OCI-M2 (cell line): ENCODE measurements at regions not wholly inside any gene's neighbourhood (a gene's known extent, or its start where the extent isn't known, plus 50 kb on each side); places are given as distances from the start of the nearest gene placed in this dataset.
"Not testable (repeated sequence)": the region's sequence is repeated elsewhere in the genome, so short reads cannot be mapped to it uniquely, and the experiment has no call there.

Source experiments
- DNase-seq: peaks from one replicate; lab custom pipeline; 2025; ENCODE audit not compliant: unreplicated experiment; lab: John Stamatoyannopoulos, UW

DNA sequence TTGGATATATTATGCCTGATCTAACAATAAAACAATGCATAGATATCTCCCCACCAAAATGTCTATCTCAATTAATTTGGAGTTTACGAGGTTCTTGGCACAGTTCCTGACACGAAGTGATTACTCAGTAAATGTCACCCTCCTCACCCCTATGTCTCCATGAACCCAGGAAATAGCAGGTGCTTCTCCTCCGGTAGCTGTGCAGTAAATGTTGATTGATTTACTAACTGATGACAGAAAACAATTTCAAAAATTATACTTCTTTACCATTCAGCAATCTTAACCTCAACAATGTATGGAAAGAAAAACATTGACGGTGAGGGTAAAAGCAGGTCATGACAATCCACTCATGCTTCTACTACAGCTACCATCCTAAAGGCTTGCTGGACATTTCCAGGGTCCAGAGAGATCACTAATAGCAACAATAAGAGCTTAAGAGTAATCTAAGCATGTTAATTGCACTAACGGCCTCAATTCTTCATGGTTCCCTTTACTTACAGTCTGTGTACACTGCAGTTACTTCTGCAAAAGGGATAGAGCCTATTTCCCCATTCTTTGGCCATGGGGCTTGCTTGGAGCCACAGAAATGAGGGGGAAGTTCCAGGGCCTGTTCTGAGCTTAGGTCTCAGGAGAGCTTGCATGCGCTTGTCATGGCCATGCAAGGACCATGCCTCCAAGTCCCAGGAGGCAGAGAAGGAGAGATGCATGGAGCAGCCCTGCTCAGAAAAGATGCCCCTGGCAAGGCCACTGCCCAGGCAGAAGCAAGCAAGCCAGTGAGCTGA is 222.6 kb downstream of the ATP6V0E2 start:
- not testable (repeated sequence) for DNase-seq

DNA sequence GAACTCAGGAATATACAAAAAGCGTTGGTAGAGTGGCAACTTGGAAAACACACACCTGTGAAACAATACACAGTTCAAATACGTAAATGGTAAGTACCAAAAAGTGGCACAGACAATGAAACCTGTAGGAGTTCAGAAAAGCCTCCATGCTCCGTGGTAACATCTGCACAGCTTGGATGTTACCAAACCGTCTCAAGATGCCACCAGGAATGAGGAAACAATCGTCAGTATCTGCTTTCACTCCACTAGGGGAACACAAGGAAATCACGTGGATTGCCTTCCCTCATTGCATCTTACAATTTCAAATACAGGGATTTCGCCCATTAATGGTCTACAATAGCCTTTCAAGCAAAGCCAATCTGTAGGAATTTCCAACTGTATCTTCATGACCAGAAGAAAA is 224.6 kb upstream of the LRRC61 start:
- DNase-seq, result not testable (repeated sequence)

DNA sequence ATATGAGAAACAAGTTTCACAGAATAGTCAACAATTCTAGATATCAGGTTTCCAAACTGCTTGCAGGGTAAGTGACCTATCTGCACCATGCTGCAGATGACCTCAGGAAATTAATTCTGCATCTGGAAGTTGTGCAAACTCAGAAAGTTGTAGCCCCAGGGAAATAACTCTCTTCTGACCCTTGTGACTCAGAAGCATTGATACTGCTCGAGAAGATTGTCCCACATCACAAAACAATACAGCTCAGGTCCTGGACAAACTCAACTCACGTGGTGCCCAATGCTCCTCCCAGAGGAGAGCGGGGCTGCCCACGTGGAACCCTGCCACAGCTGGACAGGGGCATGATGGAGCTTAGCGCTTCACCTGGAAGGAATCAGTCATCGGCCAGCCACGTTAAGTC is 221.9 kb upstream of the LRRC61 start:
- DNase-seq, result not testable (repeated sequence)

DNA sequence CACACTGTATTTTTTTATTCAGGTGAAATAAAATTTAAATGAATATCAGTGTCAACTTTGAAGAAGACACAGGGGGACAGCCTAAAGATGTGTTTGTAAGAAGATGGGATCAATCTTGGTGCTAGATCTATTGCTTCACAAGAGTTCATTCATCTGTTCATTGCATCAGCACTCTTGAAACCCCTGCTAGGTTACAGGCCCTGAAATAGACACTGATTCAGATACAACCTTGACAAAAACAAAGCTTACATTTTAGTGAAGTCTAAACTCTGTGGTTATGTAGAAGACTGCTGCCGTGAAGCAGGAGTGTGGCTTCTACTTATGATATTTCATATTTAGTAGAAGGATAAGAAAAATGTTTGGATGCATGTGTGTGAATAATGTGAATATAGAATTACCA is 215.9 kb upstream of the LRRC61 start:
- DNase-seq, result not testable (repeated sequence)

DNA sequence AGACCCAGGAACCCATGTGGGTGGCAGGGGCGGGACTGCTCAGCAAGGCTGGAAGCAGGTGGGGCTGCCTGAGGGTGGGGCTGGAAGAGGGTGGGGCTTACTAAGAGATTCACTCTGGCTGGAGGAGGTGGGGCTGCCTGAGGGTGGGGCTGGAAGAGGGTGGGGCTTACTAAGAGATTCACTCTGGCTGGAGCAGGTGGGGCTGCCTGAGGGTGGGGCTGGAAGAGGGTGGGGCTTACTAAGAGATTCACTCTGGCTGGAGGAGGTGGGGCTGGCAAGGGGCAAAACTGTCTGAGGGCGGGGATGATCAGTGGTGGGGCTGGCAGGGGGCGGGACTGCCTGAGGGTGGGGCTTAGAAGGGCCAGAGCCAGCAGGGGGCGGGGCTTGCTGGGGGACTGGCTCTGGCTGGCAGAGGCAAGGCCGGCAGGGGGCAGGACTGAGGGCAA is 212.8 kb upstream of the LRRC61 start:
- not testable (repeated sequence) for DNase-seq

DNA sequence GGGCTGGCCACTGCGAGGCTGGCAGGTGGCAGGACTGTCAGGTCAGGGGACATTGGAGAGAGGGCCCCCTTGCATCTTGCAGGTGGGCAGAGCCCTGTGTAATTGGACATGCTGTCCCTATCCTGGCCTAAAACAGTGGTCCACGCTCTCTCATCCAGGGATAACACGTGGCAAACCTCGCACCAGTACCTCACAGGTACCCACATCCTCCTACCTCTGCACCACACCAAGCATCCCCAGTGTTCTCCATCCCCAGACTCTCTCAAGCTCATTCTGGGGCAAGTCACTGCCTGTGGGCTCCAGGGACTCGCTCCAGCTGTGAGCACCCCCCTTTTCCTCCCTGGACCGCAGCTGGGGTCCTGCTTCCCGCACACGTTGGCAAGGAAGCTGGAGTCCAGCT is 212.3 kb upstream of the LRRC61 start:
- not testable (repeated sequence) for DNase-seq

DNA sequence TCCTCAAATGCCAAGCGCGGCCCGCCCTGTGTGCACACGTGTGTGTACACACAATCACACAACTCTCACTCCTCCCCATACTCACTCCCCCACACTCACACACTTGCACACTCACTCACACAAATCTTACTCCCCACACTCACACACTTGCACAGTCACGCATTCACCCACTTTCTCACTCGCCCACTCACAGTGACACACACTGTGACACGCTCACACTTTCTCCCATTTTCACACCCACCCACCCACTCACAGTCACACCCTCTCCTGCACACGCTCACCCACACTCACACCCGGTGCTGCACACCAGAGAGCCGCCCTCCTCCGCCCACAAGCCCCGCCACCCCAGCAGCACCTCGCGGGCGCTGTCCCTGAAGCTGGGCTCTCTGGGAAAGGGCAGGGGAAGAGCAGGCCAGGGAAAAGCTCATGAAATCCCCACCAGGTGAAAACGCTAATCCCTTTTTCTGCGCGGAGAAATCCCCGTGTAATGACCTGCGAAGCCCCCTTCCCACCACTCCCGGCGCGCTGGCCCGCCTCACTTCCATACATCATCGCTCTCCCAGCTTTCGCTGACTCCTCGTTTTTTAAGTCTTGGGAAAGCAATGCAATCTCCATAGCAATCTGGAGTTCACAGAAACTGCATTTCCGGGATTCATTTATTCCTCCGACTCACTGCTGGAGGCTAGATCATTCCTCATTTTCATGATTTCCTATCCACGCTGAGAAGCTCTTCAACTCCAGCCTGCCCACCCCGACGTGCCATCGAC is 211.6 kb upstream of the LRRC61 start:
- not testable (repeated sequence) for DNase-seq

DNA sequence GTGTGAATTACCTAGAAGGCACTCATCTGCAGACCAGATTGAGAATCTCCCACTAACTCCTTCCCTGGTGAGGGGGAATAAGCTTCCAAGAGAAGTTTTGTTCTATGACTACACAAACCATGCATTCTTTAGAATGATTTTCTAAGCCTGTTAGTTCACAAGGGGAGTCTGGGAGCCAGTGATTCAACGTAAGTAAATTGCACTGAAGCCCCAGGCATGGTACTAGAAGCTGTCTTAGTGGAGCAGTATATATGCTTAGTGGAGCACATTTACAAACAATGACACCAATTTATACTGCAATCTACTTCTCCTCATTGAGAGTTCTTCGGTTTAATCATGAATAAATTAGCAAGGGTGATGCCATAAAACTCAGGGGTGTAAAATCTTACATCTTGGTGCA is 209.9 kb upstream of the LRRC61 start:
- DNase-seq, result not testable (repeated sequence)

DNA sequence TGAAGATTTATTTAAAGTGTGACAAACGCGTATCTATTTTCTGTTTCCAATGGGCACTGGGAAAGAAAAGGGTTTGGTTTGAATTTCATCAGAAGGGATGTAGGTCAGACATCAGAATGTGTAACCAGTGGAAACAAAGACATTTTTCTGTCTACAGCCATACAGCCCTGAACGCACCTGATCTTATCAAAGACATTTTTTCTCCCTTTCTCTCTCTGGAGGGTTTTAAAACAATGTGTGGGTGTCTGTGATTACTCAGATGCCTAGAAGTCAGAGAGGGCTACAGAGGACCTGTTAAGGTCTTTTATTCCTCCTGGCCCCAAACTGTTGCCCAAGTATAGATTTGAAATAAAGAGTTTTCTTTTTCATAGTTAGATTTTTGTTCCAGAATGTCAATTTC is 208.6 kb upstream of the LRRC61 start:
- not testable (repeated sequence) for DNase-seq

DNA sequence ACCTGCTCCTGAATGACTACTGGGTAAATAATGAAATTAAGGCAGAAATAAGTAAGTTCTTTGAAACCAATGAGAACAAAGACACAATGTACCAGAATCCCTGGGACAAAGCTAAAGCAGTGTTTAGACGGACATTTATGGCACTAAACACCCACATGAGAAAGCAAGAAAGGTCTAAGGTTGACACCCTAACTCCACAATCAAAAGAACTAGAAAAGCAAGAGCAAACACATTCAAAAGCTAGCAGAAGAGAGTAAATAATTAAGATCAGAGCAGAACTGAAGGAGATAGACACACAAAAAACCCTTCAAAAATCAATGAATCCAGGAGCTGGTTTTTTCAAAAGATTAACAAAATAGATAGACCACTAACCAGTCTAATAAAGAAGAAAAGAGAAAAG is 203.2 kb upstream of the LRRC61 start:
- not testable (repeated sequence) for DNase-seq

DNA sequence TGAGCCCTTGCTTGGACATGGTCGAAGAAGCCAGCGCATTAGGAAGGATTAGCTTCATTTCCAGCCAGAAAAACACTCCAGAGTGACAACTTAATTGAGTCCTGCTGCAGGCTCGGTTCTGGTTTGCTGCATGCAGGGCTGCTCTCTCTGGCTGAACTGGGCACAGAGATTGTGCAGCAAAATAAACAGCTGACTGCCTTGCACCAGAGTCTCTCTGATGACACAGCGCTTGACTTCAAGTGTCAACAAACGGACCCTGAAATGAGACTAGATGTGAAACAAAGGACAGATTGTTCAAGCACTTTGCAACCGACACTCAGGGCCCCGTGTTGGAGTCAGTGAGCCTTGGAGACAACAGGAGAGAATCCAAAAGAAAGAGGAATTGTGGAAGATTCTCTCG is 197.3 kb upstream of the LRRC61 start:
- DNase-seq, result not testable (repeated sequence)

DNA sequence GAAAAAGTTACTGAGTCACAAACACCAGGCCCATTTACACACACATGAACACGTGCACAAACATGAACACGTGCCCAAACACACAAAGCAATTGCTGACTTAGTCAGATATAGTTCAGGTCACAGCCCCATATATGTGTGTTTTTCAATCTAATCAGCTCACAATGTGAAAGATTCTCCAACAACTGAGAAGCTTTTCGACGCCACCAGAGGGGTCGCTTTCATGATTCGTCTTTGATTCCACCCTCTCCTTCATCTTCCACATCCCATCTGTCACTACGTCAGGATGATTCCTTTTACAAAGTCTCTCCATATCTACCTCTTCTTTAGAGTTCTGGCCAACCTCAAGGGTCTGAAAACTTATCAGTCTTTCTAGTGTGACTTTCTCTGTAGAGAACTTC is 188.7 kb upstream of the LRRC61 start:
- DNase-seq, result not testable (repeated sequence)

DNA sequence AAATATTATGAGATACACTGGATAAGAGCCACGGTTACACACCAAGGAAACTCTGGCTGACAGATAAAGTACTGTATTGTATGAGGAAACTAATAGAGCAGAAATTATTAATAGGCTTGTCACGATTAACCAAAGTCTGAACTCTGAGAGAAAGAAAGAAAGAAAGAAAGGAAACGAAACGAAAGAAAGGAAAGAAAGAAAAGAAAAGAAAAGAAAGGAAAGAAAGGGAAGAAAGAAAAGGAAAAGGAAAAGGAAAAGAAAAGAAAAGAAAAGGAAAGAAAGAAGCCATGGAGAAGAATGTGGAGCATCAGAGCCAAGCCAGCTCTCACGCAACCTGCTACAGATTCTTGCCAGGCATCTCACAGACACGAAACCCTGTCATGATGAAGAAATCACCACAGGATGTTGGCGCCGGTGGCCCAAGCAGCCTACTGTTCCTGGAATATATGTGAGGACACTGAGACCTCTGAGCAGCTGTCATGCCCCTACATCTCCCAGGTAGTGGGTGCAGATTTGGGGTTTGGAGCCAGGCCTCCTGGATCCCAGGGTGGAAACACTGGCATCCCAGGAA is 187.4 kb upstream of the LRRC61 start:
- not testable (repeated sequence) for DNase-seq

DNA sequence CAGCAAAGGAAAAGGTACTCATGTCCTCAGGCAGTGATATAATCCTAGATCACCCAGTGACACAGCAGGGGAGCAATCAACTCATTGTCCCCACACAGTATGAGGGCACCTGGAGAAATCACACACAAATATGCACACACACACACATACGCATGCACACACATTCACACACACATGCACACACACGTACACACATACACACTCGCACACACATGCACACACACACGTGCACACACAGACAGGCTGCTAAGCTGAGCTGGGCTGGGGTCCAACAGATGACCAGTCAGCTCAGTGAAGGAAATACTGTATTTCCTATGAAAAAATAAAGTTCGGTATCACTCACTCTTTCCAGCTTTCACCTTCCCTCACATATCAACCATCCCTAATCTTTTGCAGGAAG is 183.3 kb upstream of the LRRC61 start:
- DNase-seq, result not testable (repeated sequence)

DNA sequence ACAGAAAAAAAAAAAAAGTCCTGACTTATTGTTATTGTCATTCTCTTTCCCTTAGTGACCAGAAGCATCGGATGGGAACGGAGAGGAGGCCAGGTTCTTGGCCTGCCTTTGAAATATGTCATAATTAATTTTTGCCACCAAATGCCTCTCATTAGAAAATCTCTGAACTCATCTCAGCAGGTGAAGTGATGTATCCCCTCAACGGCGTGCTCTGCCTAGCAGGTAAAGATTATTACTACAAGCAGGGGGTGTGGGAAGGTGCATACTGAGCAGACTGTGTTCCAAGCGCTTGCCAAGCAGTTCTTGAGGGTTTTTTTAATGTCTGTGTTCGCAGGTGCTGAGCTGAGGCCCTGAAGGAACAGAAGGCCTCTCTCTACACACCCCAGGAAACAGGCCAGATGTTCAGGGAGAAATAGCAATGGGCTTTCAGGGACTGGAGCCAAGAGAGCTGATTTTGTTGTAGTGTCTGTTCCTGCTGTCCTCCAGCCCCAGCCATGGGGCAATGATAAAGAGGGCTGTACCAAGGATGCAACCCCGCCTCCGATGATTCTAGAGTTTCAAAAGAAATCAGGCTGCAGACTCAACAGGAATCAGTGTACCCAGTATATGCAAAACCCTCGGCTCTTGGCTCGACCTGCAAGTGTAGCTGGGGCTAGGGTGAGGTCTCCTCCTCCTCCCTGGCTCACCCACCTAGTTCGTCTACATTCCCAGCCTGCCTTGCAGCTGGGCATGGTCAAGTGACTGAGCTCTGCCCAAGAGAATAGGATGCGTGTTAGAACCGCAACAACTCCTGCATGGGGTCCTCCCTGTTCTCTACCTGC is 181.4 kb upstream of the LRRC61 start:
- not testable (repeated sequence) for DNase-seq

DNA sequence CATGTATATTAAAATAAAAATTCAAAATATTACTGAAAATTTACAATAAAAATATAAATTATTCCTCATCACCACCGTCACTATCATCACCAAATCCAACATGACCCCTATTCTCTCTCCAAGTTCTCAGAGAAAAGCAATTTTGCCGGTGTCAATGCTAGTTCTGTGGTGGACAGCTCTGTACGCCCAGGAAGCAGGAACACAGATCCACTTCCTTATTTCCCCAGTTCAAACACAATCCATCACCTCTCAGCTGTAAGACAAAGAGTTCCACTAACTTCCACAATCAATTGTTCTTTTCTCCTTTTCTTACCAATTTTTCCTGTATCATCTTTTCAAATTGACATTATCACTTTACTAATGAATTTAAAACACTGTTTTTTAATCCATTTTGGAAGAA is 177.0 kb upstream of the LRRC61 start:
- not testable (repeated sequence) for DNase-seq

DNA sequence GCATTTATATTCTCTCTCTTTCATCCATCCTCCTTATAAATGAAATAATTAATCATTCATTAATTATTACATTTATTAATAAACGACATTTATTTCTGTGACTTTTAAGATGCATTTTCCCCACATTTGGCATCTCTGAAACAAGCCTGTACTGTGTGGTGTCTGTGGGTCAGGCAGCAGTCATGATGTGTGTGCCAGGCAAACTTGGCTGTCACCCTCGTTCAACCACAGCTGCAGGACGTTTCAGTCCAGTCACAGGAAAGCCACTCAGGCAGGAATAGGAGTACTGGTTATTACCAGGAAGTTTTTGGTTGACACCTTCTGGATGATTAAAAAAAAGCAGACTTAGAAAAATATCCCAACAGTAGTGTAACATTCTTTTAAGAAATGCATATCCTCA is 175.6 kb upstream of the LRRC61 start:
- not testable (repeated sequence) for DNase-seq

DNA sequence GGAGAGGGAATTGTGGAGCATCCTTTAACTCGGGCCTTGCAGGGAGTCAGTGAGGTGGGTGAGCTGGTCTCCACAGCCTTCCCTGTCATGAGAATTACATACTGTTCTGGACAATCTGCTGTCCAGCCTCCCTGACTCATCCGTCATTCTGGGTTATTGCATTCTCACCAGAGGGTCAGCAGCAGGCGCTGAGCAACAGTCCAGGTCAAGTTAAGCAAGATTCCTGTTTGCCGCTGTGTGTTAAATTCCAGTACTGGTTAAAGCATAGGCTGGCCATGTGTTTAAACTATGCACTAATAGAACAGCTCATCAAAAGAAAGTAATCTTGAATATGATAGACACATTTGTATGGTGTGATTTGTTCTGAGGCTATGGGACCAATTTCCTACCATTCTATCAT is 167.1 kb upstream of the LRRC61 start:
- not testable (repeated sequence) for DNase-seq

DNA sequence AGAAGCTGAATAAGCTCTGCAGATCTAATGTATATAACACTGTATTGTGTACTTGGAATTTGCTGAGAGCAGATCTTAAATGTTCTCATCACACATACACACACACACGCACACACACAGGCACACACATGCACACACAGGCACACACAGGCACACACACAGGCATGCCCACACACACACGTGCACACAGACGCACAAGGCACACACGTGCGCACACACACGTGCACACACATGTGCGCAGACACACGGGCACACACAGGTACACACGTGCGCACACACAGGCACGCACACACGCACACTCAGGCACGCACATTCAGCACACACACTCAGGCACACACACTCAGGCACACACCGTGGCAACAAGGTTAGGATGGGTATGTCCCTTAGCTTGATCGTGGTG is 164.5 kb upstream of the LRRC61 start:
- not testable (repeated sequence) for DNase-seq

DNA sequence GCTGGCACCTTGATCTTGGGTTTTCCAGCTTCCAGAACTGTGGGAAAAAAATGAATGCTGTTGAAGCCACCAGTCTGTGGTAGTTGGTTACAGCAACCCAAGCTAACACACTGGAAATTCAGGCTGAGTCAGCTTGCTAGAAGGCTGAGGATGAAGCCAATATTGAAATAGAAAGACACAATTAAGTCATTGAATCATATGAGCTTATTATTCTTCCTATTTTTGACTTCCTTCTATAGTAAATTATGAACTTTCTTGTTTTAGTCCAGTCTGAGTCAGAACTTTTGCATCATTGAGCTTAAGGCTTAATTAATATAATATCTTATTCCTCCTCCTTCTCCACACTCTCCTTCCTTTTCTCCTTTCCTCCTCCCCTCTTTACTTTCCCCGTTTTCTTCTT is 153.6 kb upstream of the LRRC61 start:
- DNase-seq, result not testable (repeated sequence)

DNA sequence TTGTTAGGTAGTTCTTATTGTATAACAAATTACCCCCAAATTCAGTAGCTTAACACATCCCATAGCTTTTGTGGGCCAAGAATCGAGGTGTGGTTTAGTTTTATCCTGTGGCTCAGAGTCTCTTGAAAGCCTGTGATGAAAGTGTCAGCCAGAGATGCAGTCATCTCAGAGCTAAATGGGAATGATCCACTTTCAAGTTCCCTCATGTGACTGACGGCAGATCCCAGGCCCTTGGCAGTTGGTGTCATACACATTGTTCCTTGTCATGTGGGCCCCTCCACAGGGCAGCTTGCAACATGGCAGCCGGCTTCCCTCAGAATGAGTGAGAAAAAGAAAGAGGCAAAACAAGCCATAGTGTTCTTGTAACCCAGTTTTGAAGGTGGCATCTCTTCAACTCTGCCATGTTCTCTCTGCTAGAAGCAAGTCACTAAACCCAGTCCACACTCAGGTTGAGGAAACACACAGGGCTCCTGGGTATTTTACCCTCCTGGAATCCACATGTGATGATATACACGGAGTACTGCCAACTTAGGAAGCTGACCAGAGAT is 153.1 kb upstream of the LRRC61 start:
- not testable (repeated sequence) for DNase-seq
